Femur (tissue), 1 donor: ENCODE measurements at regions not wholly inside any gene's neighbourhood (a gene's known extent, or its start where the extent isn't known, plus 50 kb on each side); places are given as distances from the start of the nearest gene placed in this dataset.
"Not testable (repeated sequence)": the region's sequence is repeated elsewhere in the genome, so short reads cannot be mapped to it uniquely, and the experiment has no call there.

Source experiments
- DNase-seq: peaks from one replicate; pipeline ENCODE4 v3.0.0-alpha.2; 2017

DNA sequence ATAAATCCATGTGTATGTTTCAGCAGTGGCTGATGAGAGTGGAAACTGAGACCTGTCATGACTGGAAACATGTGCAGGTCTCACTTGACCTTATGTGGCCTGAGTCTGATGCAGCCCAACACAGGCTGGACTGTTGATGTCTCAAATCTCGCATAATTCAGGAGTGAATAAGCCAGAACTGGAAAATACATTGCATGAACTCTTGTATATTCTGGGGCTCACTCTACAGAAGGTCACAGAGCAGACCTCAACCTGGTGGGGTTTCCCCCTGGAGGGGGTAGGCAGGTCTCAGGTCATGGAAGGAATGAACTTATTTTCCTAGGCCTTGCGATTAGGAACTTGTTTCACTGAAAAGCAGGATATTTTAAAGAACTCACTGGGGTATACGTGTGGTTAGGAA lies 146.3 kb upstream of the THUMPD2 start:
- no peak for DNase-seq

DNA sequence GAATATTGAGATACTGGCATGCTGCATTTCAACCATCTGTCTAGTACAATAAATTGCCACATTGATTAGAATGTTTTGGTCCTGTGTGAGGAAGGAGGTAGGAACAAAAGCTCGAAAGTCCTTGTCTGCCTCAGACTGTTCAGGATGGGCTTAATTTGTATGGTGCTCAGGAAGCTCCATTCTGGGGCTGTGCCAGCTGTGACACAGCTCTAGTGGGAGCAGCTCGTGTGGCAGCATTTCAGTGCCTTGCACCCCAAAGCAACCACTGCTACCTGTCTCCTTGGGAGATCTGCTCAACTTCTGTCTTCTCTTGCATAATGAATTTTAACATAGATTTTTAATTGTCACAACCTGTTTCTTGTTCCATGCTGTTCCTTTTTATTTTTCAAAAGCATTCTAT lies 144.4 kb upstream of the THUMPD2 start:
- DNase-seq, result no peak

DNA sequence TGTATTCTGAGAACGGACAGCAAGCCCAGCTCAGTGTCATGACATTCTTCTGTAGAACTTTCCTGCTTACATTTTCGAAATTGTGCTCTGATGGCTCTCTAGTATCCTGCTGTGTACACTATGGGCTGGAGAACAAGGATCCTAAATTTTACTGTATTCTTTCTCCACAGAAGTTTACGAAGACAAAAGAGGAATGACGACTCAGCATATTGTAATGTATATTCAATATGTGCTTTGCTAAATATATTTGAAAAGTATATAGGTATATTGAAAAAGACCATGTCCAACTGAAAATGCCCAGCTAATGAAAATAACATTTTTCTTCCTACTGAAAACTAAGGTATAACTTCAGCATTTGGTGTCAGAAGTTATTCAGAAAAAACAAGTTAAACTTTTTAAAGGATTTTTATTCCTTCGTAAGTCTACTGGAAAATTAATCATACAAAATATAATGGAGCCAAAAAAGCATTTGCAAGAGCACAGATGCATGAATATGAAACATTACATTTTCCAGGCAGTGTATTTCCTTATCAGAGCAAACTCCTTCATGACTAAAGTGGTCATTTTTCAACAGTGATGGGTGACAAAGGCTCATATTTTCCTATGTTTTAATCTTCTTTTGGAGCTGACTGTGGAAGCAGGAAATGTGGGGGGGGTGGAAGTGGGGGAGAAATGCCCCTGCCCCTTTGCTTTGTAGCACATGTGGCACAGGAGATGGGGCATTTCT lies 143.8 kb upstream of the THUMPD2 start:
- DNase-seq, result no peak

DNA sequence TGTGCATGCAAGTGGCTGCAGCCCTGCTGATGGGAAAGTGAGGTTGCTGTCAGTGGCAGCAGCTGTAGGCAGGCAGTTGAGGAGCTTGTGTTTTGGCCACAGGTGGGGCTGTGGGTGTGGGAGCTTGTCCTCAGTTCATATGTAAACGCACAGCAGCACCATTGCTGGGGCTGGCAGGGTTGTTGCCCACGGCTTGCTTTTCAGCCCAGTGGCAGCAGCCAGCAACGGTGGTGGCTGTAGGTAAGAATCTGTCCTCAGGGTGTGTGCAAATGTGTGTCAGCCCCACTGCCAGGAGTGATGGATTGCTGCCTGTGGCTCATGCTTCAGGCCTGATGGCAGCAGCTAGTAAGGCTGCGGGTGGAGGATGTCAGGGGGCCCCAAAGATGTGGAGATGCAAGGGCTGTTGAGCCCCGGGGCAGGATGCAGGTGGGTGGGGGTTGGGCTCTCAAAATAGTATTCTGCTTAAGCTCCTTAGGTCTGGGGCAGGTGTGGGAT lies 141.3 kb upstream of the THUMPD2 start:
- no peak for DNase-seq

DNA sequence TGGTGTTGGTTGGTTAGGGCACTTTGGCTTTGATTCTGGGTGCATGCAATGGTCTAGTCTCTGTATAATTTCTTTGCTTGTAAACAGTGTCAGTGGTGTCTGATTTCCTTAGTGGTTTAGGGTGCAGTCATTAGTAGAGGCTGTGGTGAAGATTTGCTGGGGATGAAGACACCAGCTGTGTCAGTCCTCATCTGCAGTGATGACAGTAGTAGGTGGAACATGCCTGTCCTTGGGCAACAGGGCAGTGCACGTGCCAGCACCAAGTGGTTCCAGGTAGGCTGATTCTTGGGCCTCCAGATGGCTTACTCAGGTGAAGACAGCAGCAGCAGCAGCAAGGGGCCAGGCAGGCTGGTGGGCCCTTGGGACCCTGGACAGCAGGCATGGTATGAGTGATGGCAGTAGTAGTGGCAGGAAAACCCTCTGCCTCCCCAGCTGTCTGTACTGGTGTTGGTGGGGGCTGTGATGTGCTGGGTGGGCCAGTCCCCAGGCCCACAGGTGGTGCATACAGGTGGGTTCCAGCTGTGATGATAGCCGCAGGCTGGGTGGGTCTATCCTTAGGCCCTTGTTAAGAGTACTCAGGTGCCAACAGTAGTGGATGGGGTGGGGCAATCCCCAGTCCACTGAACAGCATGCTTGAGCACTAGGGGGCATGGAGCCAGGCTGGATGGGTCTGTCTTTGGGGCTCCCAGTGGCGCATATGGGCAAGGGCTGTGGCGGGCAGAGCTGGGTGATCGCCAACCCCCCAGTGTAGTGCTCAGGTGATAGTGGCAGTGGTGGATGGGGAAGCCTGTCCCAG lies 140.7 kb upstream of the THUMPD2 start:
- no peak for DNase-seq

DNA sequence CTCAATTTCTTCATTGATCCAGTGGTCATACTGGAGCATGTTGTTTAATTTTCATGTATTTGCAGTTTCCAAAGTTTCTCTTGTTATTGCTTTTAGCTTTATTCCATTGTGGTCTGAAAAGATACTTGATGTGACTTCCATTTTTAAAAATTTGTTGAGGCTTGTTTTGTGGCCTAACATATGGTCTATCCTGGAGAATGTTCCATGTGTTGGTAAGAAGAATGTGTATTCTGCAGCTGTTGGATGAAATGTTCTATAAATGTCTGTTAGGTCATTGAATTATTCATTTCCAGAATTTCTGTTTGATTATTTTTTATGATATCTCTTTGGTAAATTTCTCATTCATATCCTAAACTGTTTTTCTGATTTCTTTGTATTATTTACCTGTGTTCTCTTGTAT lies 139.8 kb upstream of the THUMPD2 start:
- no peak for DNase-seq

DNA sequence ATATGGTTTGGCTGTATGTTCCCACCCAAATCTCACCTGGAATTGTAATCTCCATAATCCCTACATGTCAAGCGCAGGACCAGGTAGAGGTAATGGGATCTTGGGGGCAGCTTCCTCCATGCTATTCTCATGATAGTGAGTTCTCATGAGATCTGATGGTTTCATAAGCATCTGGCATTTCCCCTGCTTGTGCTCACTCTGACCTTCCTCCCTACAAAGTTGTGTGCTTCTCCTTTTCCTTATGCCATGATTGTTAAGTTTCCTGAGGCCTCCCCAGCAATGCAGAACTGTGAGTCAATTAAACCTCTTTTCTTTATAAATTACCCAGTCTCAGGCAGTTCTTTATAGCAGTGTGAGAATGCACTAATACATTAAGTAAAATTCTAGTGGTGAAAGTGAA lies 138.3 kb upstream of the THUMPD2 start:
- DNase-seq, result not testable (repeated sequence)

DNA sequence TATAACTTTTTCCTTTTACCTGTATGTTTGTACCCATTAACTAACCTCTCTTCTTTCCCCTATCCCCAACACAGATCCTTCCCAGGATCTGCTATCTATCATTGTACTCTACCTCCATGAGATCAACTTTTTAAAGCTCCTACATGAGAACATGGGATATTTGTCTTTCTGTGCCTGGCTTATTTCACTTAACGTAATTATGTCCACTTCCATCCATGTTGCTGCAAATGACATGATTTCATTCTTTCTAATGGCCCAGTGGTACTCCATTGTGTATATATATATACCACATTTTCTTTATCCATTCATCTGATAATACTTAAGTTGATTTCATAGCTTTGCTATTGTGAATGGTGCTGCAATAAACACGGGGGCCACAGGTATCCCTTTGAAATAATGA lies 135.9 kb upstream of the THUMPD2 start:
- no peak for DNase-seq

DNA sequence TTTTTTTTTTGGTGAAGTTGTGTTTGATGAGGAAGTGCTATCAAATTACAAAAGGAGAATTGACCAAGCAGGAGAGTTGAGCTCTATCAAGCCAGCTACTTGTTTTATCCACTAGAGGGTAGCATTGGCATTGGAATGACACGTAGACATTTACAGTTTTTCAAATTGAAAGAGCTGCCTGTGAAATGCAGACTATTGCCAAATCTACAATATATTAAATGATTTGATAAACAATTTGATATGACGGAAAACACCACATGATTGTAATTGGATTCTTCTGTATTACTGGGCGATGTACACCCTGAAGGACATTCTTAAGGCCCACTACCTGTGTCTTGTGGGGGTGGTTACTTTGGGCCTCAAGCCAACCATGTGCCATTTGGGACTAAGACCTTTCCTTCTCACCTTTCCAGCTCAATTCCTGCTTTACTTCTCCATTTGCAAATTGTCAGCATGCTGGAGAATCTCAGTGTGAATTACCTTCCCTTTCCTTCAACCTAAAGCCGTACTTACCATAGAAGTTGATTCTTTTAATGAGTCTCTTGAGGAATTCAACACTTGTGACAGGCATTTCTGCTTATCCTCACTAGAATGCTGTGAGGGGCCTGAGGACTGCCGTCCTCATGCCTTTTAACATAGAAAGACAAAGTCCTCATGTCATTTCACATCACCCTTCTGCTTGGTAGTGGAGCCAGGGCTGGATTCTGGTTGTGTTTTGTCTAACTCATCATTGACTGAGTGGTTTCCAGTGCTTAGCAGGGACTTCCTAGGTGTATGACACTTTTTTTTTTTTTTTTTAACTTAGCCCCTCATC lies 134.8 kb upstream of the THUMPD2 start:
- no peak for DNase-seq

DNA sequence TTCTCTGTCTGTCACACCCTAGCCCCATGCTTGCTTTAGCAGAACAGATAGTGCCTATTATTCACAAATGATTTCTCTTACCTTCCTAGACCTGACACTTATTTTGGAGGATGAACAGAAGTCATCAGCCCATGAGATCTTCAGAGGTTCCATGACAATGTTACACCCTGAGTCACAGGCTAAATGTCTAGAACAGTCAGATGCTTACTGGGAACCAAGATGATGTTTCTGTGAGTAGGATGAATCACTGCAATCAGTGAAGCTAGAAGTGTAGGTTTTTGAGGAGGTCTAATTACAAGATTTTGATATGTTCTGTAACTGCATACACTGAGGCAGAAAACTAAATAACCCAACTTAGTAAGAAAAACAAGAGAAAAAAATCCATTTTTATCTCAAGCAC lies 123.0 kb upstream of the THUMPD2 start:
- no peak for DNase-seq

DNA sequence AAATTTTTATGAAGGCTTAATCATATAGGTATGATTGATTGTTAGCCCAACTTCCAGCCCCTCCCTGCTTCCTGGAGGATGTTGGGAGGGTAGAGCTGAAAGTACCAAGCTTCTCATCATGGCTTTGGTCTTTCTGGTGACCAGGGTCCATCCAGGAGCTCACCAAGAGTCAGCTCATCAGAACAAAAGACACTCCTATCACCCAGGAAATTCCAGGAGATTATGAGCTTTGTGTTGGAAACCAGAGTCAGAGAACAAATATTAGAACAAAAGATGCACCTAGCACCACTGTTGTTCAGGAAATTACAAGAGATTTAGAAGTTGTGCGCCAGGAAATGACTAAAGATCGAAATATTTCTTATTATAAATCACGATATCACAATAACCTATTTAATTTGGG lies 119.9 kb upstream of the THUMPD2 start:
- no peak for DNase-seq

DNA sequence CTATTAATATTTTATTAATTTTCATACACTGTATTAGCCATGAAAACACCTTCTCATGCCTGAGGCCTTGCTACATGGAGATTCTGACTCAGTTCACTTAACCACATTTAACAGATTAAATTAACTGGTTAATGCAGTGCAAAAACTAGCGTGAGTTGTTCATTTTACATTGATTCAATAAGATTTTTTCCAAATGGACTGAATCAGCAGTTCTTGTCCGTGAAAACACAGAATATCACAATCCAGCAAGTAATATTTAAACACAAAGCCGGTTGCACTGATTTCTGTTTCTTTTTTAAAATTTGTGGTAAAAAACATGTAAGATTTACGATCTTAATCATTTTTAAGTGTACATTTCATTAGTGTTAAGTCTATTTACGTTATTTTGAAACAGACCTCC lies 118.2 kb upstream of the THUMPD2 start:
- DNase-seq, result no peak

DNA sequence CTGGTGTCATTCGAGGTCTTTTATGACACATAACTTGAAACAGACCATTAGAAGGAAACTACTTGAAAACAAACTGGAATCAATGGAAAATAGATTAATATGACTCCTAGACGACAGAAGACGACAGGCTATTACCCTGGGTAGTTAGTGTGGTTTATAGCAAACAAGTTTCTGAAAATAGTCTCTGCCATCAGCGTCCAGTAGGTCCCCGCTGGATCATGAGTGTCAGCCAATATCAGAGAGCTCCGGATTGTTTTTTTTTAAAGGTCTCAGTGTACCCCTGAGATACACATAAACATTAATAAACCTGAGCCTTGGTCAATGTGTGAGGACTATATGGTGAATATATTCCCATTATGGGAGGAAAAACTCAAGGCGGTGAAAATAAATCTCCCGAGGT lies 115.0 kb upstream of the THUMPD2 start:
- no peak for DNase-seq

DNA sequence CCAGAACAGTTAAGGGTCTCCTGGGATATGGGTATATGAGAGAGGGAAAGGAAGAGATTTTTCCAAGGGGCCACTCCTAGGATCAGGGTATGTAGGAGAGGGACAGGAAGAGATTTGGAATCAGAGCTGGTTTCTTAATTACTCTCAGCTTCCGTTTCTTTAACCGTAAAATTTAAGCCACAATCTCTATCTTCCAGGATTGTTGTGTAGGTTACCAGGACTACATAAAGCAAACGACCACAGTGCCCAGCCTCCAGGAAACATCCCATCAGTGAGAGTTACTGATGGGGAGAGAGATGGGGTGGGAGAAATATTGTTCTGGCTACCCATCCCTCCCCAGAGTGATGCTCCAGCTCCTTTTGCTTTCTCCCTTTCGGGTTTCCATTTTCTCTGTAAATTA lies 114.6 kb upstream of the THUMPD2 start:
- DNase-seq, result no peak

DNA sequence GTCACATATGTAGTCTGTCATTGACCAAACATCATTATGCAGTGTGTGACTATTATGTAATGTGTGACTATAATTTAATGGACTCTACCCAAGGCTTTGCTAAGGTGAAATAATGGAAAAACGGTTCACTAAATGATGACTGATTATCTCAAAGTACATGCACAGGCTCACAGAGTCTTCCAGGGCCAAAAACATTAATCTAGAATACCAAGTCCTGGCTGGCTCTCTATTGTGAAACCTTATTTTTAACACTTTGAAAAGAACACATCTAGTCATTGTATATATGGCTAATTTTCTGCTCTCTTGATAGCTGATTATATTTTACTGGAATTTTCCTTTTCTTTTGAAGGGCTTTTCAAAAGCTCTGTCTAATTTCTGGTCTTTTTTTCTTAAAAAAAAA lies 102.9 kb upstream of the THUMPD2 start:
- DNase-seq, result no peak

DNA sequence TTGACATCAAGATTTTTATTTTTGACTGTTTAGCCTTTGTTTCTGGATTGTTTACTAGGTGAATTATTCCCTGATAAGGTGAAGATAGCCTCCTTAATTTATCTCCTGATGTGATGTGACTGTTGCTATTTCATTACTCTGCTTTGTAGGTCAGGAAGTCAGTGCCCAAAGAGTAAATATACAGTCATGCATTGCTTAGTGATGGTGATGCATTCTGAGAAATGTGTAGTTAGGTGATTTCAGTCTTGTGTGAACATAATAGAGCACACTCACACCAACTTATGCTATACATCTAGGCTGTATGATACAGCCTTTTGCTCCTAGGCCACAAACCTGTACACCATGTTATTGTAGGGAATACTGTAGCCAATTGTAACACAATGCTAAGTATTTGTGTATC lies 102.4 kb upstream of the THUMPD2 start:
- DNase-seq, result no peak

DNA sequence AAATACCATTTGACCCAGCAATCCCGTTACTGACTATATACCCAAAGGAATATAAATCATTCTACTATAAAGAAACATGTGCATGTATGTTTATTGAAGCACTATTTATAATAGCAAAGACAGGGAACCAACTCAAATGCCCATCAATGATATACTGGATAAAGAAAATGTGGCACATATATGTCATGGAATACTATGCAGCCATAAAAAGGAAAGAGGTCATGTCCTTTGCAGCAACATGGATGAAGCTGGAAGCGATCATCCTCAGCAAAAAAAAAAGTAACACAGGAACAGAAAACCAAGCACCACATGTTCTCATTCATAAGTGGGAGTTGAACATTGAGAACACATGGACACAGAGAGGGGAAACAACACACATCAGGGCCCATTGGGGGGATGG lies 99.9 kb upstream of the THUMPD2 start:
- DNase-seq, result not testable (repeated sequence)

DNA sequence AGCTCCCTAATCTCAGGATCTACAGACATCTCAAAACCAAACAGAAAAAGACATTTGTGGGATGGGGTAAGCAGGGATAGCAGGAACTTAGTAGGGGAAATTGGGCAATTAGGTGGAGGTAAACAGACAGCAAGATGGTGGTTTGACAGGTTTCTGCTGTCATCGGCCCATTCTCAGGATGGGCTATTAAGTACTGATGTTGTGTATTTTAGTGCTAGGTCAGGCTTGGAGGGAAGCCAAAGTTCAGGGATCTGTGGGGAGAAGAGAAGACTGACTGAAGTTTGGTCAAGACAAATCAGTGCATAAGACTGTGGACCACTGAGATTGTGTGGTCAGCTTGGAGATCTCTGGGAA lies 96.8 kb upstream of the THUMPD2 start:
- no peak for DNase-seq

DNA sequence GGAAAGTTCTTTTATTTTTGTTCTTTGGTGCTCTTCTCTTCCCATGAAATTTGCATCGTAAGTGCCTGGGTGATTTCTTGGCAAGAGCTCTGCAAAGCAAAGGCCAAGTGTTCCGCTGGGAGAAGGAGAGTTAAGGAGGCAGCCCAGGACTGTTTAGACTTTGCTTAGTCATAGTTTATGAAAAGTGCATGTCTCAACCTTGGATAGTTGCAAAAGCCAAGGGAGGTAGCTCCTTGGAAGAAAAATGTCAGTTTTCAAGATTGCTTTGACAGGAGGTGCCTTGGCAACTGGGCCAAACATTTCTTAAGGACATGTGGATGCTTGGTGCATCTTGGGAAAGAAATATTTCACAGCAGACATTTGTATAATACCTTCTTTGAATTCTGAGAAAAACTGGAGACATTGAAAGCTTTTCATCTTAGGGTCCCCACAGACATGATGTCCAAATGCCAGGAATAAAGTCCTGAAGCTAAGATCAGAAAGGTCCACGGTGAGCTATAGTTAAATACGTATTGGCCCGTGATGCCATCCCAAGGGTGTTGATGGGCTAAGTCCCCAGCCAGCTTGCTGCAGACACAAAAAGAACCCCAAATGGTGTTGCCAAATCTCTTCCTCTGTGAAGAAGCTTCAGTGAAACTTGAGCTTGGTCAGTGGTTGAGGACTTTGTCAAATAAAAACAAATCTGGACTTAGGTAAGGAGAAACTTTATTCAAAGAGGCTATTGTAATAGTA lies 96.3 kb upstream of the THUMPD2 start:
- DNase-seq, result peak; percentile 32

DNA sequence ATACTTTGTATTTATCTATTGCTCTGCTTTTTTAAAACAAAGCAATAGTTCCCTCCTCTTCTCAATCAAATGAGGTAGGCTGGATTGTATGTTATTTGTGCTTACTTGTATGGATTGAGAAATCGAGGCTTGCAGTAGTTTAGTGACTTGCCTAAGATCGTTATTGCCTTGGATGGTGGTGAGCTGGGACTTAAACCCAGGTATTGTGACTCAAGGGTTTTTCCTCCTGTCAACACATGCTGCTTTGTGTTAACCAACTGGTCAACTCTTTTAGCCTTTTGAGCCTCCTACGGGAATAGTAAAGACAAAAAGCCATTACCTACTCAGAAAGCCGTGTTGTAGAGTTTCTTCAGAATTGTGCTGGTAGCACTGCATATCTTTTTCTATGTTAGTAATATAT lies 95.2 kb upstream of the THUMPD2 start:
- DNase-seq, result no peak

DNA sequence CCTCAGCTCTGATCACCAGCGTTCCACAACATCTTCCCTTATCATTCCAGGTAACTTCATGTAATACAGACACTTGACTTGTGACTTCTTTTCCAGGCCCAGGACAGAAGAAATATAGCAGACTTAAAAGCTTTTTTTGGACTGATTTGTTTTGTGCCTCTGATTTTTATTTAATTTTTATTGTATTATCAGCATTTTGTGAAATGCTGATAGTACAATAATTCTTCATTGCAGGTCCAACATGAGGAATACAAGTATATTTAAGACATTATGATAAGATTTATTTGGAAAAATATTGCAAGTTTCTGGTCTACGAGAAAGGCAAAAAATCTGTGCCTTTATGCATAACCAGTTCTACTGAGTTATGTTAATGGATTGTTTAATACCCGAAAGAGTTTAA lies 94.5 kb upstream of the THUMPD2 start:
- DNase-seq, result no peak

DNA sequence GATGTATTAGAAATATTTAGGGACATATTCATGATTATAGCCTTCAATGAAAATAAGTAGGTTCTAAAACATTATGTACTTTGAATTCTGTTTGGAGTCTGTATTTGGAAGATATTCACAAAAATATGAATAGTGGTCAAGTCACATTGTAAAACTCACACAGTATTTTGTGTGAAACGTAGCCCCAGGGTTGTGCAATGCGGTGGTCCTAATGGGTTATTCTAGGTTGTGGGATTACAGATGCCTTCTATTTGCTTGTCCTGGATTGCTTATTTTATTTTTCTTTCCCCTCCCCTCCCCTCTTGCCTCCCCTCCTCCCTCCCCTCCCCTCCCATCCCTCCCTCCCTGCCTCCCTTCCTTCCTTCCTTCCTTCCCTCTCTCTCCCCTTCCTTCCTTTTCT lies 93.7 kb upstream of the THUMPD2 start:
- DNase-seq, result no peak

DNA sequence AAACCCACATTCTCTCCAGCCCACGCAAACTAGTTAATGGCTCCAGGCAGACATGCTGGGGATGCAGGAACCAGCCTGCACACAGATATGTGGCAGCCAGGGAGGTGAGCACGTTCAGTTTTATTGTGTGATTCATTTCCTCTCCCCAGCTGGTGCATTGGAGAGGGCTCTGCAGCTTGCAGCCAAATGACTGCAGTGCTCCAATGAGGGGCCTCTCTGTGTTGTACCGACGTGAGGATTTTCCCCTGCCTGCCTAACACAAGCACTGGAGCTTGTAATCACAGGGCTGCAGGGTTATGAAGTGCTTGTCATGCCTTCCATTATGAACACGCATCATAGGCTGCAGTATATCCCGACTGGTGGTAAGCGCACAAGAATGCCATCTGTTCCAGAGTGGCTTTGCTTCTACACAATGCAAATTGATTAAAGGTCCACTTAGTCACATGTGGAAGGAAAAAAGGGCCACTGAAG lies 92.3 kb upstream of the THUMPD2 start:
- peak; percentile 20 for DNase-seq
